Stimulated activated CD8-positive, alpha-beta memory T cell treated with anti-CD3 and anti-CD28 coated beads, Interleukin-15, amount 100 ng/mL, for 48 hours (primary cell): ENCODE measurements at regions not wholly inside any gene's neighbourhood (a gene's known extent, or its start where the extent isn't known, plus 50 kb on each side); places are given as distances from the start of the nearest gene placed in this dataset.

ENCODE experiments used
- DNase-seq, 2 donors: peaks; one replicate each; pipeline ENCODE4 v3.0.0-alpha.2; 2020; ENCODE audit warnings: low read depth in 2 of 2

DNA sequence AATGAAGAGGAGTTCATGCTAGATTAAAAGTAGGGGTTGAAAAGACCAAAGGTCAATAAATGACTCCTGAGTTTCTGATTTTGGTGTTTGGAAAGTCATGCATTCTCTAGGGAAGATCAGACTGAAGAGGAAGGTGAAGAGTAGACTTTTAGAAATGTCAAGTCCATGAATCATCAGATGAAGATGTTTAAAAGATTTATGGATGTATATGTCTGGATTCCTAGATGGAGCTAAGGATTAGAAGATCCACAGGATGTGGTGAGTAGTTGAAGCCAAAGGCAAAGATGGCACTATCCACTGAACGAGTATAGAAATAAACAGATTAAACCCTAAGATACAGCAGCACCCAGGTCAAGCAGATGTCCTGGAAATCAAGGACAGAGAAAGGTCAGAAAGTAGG is 298.5 kb downstream of the GPAM start:
- DNase-seq: no peak

GRCh38 chr10:111885919-111886318 is 297.6 kb downstream of the GPAM start:
- DNase-seq: no peak

DNA sequence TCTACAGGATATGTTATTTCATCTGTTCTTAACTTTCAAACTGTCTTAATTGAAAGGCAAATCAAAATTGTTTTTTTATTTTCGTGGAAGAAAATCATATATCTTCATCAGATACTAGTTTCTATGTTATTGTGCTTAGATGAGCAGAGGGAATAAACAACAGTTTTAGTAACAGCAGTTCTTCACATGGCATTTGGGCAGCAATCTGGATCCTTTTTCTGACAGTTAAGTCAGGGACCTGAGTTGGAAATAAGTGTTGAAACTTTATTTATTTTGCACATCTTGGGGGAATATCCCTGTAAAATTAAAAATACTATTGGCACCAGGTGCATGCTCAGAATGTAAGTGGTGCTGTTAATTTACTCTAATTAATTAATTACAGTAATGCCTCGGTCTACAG is 296.3 kb downstream of the GPAM start:
- DNase-seq: no peak

DNA sequence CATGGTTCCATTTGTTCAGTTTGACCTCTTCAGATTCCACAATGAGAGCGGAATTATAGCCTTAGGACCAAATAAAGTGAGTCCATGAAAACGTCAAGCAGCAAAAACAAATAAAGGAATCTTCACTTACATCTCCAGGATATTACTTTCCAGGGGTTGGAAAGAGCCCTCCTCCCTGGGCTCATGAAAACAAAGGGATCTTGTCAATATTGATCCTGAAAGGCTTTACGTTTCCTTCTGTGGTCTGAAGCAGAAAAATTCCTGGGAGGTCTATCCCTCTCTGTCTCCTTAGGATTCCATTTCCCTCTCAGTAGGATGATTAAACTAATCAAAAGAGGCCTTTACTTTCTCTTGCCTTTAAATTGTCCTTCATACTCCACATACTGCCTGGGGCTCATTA is 293.5 kb downstream of the GPAM start:
- no peak for DNase-seq

DNA sequence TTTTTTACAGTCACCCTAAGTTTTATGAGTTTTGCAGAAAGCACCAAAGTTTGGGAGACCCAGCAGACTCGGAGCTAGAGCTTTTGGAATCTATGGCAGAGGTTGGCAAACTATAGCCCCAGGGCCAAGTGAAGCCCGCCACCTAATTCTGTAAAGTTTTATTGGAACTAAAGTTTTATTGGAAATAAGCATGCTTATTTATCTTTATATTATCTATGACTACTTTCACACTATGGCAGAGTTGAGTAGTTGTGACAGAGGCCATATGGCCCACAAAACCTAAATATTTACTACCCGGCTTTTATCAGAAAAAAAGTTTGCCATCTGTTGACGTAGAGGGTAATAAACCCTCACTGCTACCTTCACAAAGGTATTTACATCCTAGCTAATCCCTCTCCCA is 267.6 kb downstream of the GPAM start:
- no peak for DNase-seq

- DNase-seq: no peak
Measured at GRCh38 chr10:111921821-111922220, 261.7 kb downstream of the GPAM start.

DNA sequence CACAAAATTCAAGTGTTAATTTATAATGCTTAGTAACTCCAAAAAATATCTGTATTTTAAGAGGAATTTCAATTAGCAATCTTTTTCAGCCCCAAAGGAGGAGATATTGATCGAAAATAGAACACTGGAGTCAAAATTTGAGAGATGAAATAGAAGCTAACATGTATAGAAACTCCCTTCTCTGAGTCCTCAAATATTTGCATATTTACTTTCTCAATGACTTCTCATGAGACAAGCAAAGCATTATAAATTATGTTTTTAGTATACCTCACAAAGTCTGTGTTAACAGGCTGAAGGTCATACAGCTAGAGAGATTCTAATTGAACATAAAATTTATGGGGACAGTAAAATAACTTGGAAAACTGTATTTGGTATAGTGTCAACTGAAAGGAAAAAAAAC is 260.5 kb downstream of the GPAM start:
- DNase-seq: no peak

GRCh38 chr10:111926286-111926685 is 257.3 kb downstream of the GPAM start:
- DNase-seq: no peak

GRCh38 chr10:111933937-111934336 is 249.6 kb downstream of the GPAM start:
- DNase-seq: no peak

- no peak for DNase-seq
Measured at GRCh38 chr10:111934931-111935330, 248.6 kb downstream of the GPAM start.

DNA sequence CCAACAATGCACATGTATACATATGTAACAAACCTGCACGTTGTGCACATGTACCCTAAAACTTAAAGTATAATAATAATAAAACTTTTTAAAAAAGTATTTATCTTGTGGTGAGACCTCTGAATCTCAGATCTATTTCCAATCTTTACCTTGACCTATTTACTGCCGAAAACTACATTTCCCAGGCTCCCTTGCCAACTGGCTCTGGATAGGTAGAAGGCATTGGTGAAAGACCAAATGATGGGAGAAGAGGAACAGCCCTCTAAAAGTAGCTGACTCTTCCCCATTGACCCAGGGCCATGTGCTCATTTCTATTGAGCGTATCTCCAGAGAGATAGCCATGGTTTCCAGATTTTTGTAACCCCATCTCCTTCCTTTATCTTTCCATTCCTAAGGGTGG is 247.4 kb downstream of the GPAM start:
- no peak for DNase-seq

- no peak for DNase-seq
Measured at GRCh38 chr10:111944331-111944730, 239.2 kb downstream of the GPAM start.

DNA sequence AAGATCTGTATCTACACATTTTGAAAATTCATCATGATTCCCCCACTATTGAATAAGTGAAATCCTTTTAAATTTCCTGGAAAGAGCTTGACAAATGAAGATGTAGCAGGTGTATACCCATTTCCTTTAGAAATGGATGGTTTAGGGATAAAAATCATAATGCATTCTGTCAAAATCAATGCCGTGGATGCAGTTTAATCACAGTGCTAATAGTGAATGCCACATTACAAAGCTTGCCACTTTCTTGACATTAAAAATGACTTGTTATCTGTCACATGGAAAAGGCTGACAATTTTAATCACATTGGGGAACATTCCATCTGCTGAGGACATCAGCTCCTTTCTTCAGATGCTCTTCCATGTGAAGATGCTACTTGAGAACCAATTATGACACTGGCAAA is 229.6 kb downstream of the GPAM start:
- no peak for DNase-seq

DNA sequence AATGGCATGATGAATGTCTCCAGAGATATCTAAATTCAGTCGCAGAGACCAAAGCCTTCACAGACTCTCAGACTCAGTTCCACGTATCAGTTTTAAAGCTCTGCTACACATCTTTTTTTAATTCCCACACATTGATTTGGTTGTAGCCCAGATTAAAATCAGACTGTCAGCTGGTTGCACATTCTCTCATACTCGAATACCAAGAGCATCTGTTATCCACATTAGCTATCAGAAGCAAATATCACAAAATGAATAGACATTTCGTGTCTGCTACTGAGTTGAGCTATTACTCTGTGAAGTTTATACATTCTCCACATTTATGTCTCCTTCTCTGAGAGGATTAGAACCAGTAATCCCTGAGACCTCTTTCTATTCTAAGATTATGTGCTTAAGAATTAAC is 229.2 kb downstream of the GPAM start:
- DNase-seq: no peak

DNA sequence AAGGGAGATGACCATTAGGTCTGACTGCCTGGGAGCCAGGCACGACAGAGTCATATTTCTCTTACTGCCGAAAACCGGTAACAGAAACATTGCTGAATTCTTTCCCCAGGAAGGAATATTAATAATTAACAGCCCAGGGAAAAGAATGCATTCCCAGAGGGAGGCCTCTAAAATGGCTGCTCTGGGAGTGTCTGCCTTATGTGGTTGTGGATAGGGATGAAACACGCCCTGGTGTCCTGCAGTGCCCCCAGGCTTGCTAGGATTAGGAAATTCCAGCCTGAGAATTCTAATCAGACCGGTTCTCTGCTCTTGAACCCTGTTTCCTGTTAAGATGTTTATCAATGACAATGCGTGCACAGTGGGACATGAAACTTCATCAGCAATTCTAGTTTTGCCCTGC is 226.7 kb downstream of the GPAM start:
- no peak for DNase-seq

- DNase-seq: no peak
Measured at GRCh38 chr10:111962951-111963350, 220.6 kb downstream of the GPAM start.

- no peak for DNase-seq
Measured at GRCh38 chr10:111967116-111967515, 216.4 kb downstream of the GPAM start.

DNA sequence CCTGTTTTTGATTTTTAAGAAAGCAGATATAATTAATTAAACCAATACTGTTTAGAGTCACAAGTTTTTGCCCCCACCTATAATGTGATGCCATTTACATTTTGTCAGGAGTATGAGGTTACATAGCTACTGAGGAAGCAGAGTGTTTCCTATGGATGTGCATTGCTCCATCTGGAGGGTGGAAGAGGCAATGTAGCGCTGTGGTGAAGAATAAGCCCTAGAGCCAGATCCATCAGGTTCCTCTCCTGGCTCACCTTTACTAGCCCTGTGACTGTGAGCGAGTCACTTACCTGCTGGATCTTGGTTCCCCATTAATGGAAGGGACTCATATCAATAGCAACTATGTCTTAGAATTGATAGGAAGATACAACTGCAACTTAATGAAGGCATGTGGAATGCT is 216.0 kb downstream of the GPAM start:
- DNase-seq: no peak

DNA sequence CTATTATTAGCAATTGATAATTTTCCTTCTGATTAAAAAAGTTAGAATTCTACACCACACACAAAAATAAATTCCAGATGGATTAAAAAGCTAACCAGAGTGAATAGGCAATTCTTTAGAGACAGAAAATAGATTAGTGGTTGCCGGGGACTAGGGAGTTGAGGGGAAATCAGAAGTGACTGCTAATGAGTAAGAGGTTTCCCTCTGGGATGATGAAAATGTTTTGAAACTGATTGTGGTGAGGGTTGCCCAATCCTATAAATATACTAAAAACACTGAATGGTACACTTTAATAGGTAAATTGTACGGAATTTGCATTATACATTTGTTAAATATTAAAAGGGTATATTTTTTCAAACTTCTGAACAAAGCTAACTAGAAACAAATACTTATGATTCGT is 214.9 kb downstream of the GPAM start:
- DNase-seq: no peak

- no peak for DNase-seq
Measured at GRCh38 chr10:111970111-111970510, 213.5 kb downstream of the GPAM start.

DNA sequence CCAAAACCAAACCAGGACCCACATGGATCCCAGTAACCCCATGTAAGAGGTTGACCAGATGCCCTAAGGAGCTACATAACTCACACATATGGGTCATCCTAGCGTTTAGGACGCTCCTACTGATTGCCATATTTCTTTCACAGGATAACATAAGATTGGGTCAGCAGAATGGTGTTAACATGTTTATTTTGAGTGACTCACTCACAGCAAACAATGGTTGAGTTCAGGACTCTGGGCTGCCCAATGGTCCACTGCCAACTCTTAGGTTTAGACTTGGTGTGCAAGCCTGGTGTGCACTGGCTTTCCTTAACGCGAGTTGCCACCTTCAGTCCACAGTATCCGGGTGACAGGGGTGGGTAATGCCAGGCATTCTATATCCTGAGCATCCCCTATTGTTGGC is 211.5 kb downstream of the GPAM start:
- no peak for DNase-seq

GRCh38 chr10:111973306-111973705 is 210.3 kb downstream of the GPAM start:
- DNase-seq: no peak

DNA sequence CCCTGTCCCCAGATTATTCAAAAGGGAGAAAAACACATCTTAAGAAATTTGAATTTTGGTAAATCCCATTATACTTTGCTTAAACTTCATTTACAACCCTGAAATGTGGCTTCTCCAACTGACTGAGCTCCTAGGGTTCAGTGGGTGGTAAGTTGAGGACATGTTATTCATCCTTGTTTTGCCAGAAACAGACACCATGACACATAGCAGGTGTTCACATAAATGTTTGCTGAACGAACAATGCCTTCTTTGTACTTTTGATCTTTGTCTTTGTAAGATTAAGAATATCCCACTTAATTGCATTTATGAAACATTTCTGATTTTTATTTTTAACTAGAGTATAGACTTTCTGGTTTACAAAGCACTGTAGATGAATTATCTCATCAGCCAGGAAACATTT is 209.7 kb downstream of the GPAM start:
- no peak for DNase-seq

- DNase-seq: no peak
Measured at GRCh38 chr10:111974325-111974724, 209.2 kb downstream of the GPAM start.

DNA sequence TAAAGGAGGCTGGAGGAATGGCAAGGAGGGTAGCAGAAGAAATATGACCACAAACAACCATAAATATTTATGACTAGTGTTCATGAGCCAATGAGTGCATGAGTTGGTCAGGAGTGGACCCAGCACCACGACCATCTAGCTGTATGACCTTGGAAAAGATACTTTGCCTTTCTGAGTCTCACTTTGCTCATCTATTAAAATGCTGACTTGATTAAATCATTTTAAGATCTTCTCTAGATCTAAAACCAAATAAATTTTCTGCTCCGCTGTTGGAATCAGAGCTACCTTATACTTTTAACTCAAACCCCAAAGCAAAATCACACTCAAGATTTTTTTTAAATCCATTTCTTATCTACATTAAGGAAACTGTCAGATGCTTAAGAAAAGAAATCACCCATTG is 207.0 kb downstream of the GPAM start:
- DNase-seq: no peak
